Activated T-cell treated with anti-CD3 and anti-CD28 coated beads, Interleukin-2, amount 50 U/mL, for 24 hours (primary cell): ENCODE measurements at regions not wholly inside any gene's neighbourhood (a gene's known extent, or its start where the extent isn't known, plus 50 kb on each side); places are given as distances from the start of the nearest gene placed in this dataset.
"Not testable (repeated sequence)": the region's sequence is repeated elsewhere in the genome, so short reads cannot be mapped to it uniquely, and the experiment has no call there.

ENCODE experiments used
- DNase-seq: peaks from one replicate; pipeline ENCODE4 v3.0.0-alpha.2; 2020
- H3K27ac Mint-ChIP-seq: 2 replicates; pipeline ENCODE4 v1.8.0; 2020; ENCODE audit warnings: mild to moderate bottlenecking, mixed read lengths
- H3K27me3 Mint-ChIP-seq: 2 replicates; pipeline ENCODE4 v1.8.0; 2020; ENCODE audit warnings: mixed read lengths
- H3K36me3 Mint-ChIP-seq: 2 replicates; pipeline ENCODE4 v1.8.0; 2020; ENCODE audit warnings: low read depth, mixed read lengths
- H3K4me1 Mint-ChIP-seq: 2 replicates; pipeline ENCODE4 v1.8.0; 2020; ENCODE audit warnings: low read depth, mixed read lengths
- H3K4me3 Mint-ChIP-seq: 2 replicates; pipeline ENCODE4 v1.8.0; 2020; ENCODE audit warnings: mild to moderate bottlenecking, moderate library complexity, mixed read lengths
- H3K9me3 Mint-ChIP-seq: 2 replicates; pipeline ENCODE4 v1.8.0; 2020; ENCODE audit warnings: mixed read lengths

GRCh38 chr16:48958681-48959080, 323.0 kb downstream of the CBLN1 start:
- H3K9me3 Mint-ChIP-seq = peaks cover 3% of the 10 kb centered on the region
- H3K27ac Mint-ChIP-seq = no peak overlapping the region
- H3K27me3 Mint-ChIP-seq = no peaks in the 10 kb centered on the region
- DNase-seq = no peak
- no peaks in the 10 kb centered on the region for H3K4me1 Mint-ChIP-seq
- no peak overlapping the region for H3K4me3 Mint-ChIP-seq
- H3K36me3 Mint-ChIP-seq = no peaks in the 10 kb centered on the region

- Mint-ChIP-seq H3K27me3 (no peaks in the 10 kb centered on the region), H3K4me1 (no peaks in the 10 kb centered on the region), H3K36me3 (no peaks in the 10 kb centered on the region), H3K9me3 (peaks cover 3% of the 10 kb centered on the region), H3K27ac (no peak overlapping the region), H3K4me3 (no peak overlapping the region)
- no peak for DNase-seq
These were observed 325.0 kb downstream of the CBLN1 start for GRCh38 chr16:48956620-48957019.

GRCh38 chr16:48955837-48956236, 325.8 kb downstream of the CBLN1 start:
- no peaks in the 10 kb centered on the region for H3K27me3 Mint-ChIP-seq
- DNase-seq = no peak
- H3K27ac Mint-ChIP-seq = no peak overlapping the region
- no peaks in the 10 kb centered on the region for H3K36me3 Mint-ChIP-seq
- H3K9me3 Mint-ChIP-seq = peaks cover 3% of the 10 kb centered on the region
- H3K4me1 Mint-ChIP-seq = no peaks in the 10 kb centered on the region
- no peak overlapping the region for H3K4me3 Mint-ChIP-seq

DNA sequence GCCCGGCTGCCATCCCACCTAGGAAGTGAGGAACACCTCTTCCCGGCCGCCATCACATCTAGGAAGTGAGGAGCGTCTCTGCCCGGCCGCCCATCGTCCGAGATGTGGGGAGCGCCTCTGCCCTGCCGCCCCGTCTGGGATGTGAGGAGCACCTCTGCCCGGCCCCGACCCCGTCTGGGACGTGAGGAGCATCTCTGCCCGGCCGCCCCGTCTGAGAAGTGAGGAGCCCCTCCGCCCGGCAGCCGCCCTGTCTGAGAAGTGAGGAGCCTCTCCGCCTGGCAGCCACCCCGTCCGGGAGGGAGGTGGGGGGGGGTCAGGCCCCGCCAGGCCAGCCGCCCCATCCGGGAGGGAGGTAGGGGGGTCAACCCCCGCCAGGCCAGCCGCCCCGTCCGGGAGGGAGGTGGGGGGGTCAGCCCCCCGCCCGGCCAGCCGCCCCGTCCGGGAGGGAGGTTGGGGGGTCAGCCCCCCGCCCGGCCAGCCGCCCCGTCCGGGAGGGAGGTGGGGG, 330.0 kb downstream of the CBLN1 start:
- not testable (repeated sequence) for H3K27ac Mint-ChIP-seq, DNase-seq, H3K4me1 Mint-ChIP-seq, H3K27me3 Mint-ChIP-seq, H3K4me3 Mint-ChIP-seq, H3K9me3 Mint-ChIP-seq, H3K36me3 Mint-ChIP-seq

- no peak for DNase-seq
- H3K4me3 Mint-ChIP-seq = no peak overlapping the region
- no peak overlapping the region for H3K27ac Mint-ChIP-seq
- no peaks in the 10 kb centered on the region for H3K36me3 Mint-ChIP-seq
- H3K27me3 Mint-ChIP-seq = no peaks in the 10 kb centered on the region
- H3K9me3 Mint-ChIP-seq = peaks cover 4% of the 10 kb centered on the region
- no peaks in the 10 kb centered on the region for H3K4me1 Mint-ChIP-seq
These were observed 331.5 kb downstream of the CBLN1 start for GRCh38 chr16:48950184-48950583.

- Mint-ChIP-seq H3K4me3 (no peak overlapping the region), H3K36me3 (no peaks in the 10 kb centered on the region), H3K9me3 (peaks cover 4% of the 10 kb centered on the region), H3K27ac (no peak overlapping the region), H3K27me3 (no peaks in the 10 kb centered on the region), H3K4me1 (no peaks in the 10 kb centered on the region)
- DNase-seq = no peak
These were observed 332.0 kb downstream of the CBLN1 start for GRCh38 chr16:48949636-48950035.

- H3K4me1 Mint-ChIP-seq = no peaks in the 10 kb centered on the region
- H3K4me3 Mint-ChIP-seq = no peak overlapping the region
- H3K9me3 Mint-ChIP-seq = peaks cover 4% of the 10 kb centered on the region
- no peaks in the 10 kb centered on the region for H3K36me3 Mint-ChIP-seq
- H3K27me3 Mint-ChIP-seq = no peaks in the 10 kb centered on the region
- H3K27ac Mint-ChIP-seq = no peak overlapping the region
- DNase-seq = no peak
These were observed 332.7 kb downstream of the CBLN1 start for GRCh38 chr16:48948911-48949310.

DNA sequence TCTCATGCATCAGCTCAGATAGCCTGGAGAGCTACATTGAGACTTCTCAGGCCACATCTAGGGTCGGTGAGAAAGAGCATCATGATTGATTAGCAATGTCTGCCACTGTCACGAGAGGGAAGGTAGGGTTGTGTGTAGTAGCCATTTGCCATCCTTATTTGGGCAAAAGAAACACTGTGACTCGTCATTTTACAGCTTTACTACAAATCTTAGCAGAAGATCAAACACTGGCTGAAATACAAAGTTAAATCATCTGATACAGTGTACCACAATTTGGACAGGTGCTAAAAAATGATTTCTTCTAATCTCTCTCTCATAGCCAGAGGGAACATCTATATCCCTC, 334.3 kb downstream of the CBLN1 start:
- no peak for DNase-seq
- Mint-ChIP-seq H3K4me3 (no peak overlapping the region), H3K9me3 (peaks cover 2% of the 10 kb centered on the region), H3K27me3 (no peaks in the 10 kb centered on the region), H3K4me1 (no peaks in the 10 kb centered on the region), H3K36me3 (no peaks in the 10 kb centered on the region), H3K27ac (no peak overlapping the region)

DNA sequence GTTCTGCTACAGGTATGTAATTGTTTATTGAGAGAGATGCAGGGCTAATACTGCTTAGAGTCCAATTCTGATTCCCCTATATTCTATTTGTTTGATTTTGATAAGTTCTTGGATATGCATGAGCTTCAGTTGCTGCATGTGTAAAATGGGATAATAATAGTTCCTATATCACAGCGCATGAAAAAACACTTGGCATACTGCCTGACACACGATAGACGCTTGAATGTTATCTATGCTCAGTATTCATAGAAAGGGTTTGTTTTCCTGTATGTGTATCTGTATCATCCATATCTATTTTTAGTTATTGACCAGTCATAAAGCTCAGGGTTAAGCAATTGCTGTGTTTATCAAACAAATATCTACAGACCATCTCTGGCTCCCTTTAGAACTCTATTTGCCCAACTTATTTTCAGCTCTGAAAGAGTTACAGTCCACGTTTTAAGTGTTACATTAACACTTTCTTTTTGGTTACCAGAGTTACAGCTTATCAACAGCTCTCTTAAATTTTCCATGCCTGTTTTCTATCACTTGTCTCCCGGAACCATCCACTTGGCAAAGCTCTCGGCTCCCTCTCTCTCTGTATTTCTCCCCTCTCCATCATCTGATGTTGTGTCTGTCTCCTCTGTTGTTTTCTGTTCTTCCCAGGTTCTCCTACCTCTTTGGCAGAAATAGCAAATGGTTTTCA, 334.8 kb downstream of the CBLN1 start:
- Mint-ChIP-seq H3K36me3 (no peaks in the 10 kb centered on the region), H3K27ac (no peak overlapping the region), H3K4me3 (no peak overlapping the region), H3K27me3 (no peaks in the 10 kb centered on the region), H3K9me3 (peaks cover 2% of the 10 kb centered on the region), H3K4me1 (no peaks in the 10 kb centered on the region)
- no peak for DNase-seq

DNA sequence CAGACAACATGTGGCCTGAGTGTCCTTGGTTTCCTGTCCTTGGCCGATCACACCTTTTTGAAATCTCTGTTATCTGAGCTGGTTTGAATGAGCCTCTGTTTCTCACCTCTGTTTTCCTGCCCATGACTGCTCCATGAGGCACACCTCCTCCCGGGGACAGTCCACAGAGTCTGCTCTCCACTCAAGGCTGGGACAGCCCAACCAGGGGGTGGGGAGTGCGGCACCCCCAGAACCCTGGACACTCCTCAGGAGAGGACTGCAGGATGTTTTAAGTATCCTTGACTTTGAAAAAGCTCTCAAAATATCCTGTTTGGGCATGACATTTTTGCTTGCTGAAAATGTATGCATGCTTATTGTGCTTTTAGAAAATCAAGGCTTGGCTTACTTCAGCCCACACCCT, 333.0 kb upstream of the N4BP1 start:
- H3K9me3 Mint-ChIP-seq = no peaks in the 10 kb centered on the region
- no peak overlapping the region for H3K27ac Mint-ChIP-seq
- no peaks in the 10 kb centered on the region for H3K4me1 Mint-ChIP-seq
- DNase-seq = no peak
- H3K27me3 Mint-ChIP-seq = no peaks in the 10 kb centered on the region
- no peak overlapping the region for H3K4me3 Mint-ChIP-seq
- no peaks in the 10 kb centered on the region for H3K36me3 Mint-ChIP-seq

DNA sequence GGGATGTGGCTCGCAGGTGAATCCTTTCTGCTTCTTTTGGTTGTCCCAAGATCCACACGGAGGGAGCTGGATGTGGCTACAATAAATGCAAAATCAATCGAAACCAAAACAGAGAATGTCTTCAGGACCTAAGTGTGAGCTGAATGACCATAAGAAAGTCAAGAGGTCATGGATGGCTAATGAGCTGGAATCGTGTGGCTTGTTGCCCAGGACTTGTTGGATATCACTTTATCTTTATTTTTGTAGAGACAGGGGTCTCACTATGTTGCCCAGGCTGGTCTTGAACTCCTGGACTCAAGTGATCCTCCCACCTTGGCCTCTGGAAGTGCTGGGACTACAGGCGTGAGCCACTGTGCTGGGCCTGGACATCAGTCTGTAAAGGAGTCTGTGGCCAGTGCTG, 326.8 kb upstream of the N4BP1 start:
- Mint-ChIP-seq H3K27me3 (no peaks in the 10 kb centered on the region), H3K4me1 (no peaks in the 10 kb centered on the region), H3K27ac (no peak overlapping the region), H3K9me3 (no peaks in the 10 kb centered on the region), H3K4me3 (no peak overlapping the region), H3K36me3 (no peaks in the 10 kb centered on the region)
- no peak for DNase-seq

DNA sequence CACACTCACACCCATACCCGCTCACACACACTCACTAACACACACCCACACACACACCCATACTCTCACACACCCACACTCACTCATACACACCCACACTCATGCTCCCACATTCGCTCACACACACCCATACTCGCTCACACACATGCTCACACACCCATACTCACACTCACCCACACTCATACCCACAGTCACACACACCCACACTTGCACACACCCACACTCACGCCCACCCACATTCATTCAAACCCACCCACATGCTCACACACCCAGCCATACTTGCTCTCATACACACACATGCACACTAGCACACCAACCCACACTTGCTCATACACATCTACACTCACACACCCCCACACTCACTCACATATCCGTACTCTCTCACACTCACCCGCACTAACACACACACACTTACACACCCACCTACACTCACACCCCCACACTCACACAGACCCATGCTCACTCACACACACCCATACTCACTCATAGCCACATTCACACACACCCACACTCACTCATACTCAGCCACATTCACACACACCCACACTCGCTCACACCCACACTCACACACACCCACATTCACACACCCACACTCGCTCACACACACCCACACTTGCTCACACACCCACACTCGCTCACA, 322.4 kb upstream of the N4BP1 start:
- Mint-ChIP-seq H3K27me3 (no peaks in the 10 kb centered on the region), H3K27ac (no peak overlapping the region), H3K4me1 (no peaks in the 10 kb centered on the region), H3K4me3 (no peak overlapping the region), H3K9me3 (peaks cover 11% of the 10 kb centered on the region), H3K36me3 (no peaks in the 10 kb centered on the region)
- DNase-seq = no peak

DNA sequence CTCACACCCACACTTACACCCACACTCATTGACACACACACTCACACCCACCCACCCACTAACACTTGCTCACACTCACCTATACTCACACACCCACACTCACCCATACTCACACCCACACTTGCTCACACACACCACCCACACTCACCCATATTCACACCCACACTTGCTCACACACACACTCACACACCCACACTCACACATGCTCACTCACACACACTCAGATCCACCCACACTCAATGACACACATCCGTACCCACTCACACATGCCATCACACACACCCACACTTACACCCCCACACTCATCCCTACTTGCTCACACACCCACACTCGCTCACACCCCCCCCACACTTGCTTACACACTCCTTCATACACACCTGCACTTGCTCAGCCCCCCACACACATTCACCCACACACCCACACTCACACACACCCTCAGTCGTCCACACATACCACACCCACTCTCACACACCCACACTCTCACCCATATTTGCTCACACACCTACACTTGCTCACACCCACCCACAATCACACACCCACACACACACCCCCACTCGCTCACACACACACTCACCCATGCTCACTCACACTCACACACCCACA, 321.1 kb upstream of the N4BP1 start:
- Mint-ChIP-seq H3K27ac (no peak overlapping the region), H3K36me3 (no peaks in the 10 kb centered on the region), H3K4me3 (no peak overlapping the region), H3K4me1 (no peaks in the 10 kb centered on the region), H3K9me3 (peaks cover 11% of the 10 kb centered on the region), H3K27me3 (no peaks in the 10 kb centered on the region)
- DNase-seq = no peak

DNA sequence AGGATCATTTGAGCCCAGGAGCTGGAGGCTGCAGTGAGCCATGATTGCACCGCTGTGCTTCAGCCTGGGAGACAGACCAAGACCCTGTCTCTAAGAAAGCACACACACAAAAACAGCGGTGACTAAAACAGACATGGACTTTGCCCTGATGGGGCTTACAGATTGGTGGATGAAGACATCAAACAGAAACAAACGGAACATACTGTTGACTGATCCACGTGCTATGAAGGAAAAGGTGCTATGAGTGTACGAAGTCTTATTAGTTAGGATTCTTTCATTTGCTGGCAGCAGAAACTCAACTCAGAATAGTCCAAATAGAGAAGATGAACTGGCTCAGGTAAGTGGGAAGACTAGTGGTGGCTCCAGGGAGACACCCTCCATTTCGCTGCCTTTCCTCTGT, 309.8 kb upstream of the N4BP1 start:
- no peak overlapping the region for H3K4me3 Mint-ChIP-seq
- H3K36me3 Mint-ChIP-seq = no peaks in the 10 kb centered on the region
- no peaks in the 10 kb centered on the region for H3K27me3 Mint-ChIP-seq
- no peaks in the 10 kb centered on the region for H3K4me1 Mint-ChIP-seq
- peaks cover 5% of the 10 kb centered on the region for H3K9me3 Mint-ChIP-seq
- H3K27ac Mint-ChIP-seq = no peak overlapping the region
- DNase-seq = no peak

DNA sequence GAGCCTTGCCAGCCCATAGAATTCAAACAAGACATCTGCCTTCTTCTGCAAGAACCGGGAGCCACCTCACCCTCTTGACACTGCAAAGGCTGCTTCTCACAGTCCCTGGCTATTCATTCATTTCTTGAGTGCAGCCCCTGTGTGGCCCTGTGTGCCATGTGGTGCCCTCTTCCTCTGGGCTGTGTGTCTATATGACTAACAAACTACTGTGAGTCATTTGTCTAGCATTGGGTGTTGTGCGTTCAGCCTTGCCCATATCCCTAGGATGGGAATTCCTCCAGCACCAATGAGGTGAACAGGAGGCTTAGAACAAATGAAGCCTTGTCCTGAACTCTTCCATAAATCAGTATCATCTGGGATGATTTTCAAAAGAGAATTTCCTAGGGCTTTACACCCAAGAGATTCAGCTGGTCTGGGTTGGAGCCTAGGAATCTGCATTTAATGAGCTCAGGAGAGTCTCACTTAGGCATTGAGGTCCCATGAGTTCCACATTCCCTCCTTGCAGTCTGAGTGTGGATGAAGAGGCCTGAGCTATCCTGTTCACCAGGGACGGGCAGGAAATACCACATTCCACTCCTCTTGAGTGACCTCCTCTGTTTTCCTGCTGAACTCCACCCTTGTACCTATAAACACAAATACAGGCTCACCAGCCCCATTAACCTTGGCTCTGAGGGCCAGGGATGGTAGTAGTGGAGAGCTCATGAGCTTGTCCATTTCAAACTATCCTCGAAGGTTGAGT, 308.7 kb upstream of the N4BP1 start:
- H3K27me3 Mint-ChIP-seq = no peaks in the 10 kb centered on the region
- peaks cover 5% of the 10 kb centered on the region for H3K9me3 Mint-ChIP-seq
- DNase-seq = no peak
- no peak overlapping the region for H3K4me3 Mint-ChIP-seq
- H3K4me1 Mint-ChIP-seq = no peaks in the 10 kb centered on the region
- H3K27ac Mint-ChIP-seq = no peak overlapping the region
- H3K36me3 Mint-ChIP-seq = no peaks in the 10 kb centered on the region
